ENCODE measurements at regions not wholly inside any gene's neighbourhood (a gene's known extent, or its start where the extent isn't known, plus 50 kb on each side); places are given as distances from the start of the nearest gene placed in this dataset.
"Not testable (repeated sequence)": the region's sequence is repeated elsewhere in the genome, so short reads cannot be mapped to it uniquely, and the experiment has no call there.

GRCh38 chr11:134656086-134656840 lies 244.2 kb upstream of the B3GAT1 start:
- TF ChIP-seq, protein P1, sequence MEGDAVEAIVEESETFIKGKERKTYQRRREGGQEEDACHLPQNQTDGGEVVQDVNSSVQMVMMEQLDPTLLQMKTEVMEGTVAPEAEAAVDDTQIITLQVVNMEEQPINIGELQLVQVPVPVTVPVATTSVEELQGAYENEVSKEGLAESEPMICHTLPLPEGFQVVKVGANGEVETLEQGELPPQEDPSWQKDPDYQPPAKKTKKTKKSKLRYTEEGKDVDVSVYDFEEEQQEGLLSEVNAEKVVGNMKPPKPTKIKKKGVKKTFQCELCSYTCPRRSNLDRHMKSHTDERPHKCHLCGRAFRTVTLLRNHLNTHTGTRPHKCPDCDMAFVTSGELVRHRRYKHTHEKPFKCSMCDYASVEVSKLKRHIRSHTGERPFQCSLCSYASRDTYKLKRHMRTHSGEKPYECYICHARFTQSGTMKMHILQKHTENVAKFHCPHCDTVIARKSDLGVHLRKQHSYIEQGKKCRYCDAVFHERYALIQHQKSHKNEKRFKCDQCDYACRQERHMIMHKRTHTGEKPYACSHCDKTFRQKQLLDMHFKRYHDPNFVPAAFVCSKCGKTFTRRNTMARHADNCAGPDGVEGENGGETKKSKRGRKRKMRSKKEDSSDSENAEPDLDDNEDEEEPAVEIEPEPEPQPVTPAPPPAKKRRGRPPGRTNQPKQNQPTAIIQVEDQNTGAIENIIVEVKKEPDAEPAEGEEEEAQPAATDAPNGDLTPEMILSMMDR (IDR thresholded peaks at IDR 0.05; ENCODE audit: low read depth, low read length), result not testable (repeated sequence)
- TF ChIP-seq, protein P2, sequence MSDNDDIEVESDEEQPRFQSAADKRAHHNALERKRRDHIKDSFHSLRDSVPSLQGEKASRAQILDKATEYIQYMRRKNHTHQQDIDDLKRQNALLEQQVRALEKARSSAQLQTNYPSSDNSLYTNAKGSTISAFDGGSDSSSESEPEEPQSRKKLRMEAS (IDR thresholded peaks at IDR 0.05; ENCODE audit: low read depth, low read length), result not testable (repeated sequence)

Measured in NB4 (cell line).